Muscle layer of colon (tissue), 2 donors: ENCODE measurements at regions not wholly inside any gene's neighbourhood (a gene's known extent, or its start where the extent isn't known, plus 50 kb on each side); places are given as distances from the start of the nearest gene placed in this dataset.

Experiments used
- H3K27ac ChIP-seq: one replicate; pipeline ENCODE4 v1.7.0; 2013; ENCODE audit warnings: low read depth, mild to moderate bottlenecking, low read length, moderate library complexity
- H3K27me3 ChIP-seq, 2 donors: one replicate each; pipeline ENCODE4 v1.7.0; 2013; ENCODE audit warnings: low read length in 2 of 2, mild to moderate bottlenecking in 2 of 2; ENCODE audit not compliant: insufficient read depth in 2 of 2, control insufficient read depth in 1 of 2
- H3K36me3 ChIP-seq: one replicate; pipeline ENCODE4 v1.7.0; 2013; ENCODE audit warnings: mild to moderate bottlenecking, low read length; ENCODE audit not compliant: insufficient read depth
- H3K4me1 ChIP-seq: one replicate; pipeline ENCODE4 v1.7.0; 2013; ENCODE audit warnings: mild to moderate bottlenecking, low read length; ENCODE audit not compliant: insufficient read depth
- H3K4me3 ChIP-seq, 2 donors: one replicate each; pipeline ENCODE4 v1.7.0; 2013; ENCODE audit warnings: low read length in 2 of 2, low read depth in 1 of 2, mild to moderate bottlenecking in 1 of 2, moderate library complexity in 1 of 2
- H3K9ac ChIP-seq: one replicate; pipeline ENCODE4 v1.7.0; 2013; ENCODE audit warnings: low read length
- H3K9me3 ChIP-seq: one replicate; pipeline ENCODE4 v1.7.0; 2013; ENCODE audit warnings: mild to moderate bottlenecking, low read length
- donor health status: abdominal sarcoma.
- donor health status: Adenocarcinoma of cecum.

DNA sequence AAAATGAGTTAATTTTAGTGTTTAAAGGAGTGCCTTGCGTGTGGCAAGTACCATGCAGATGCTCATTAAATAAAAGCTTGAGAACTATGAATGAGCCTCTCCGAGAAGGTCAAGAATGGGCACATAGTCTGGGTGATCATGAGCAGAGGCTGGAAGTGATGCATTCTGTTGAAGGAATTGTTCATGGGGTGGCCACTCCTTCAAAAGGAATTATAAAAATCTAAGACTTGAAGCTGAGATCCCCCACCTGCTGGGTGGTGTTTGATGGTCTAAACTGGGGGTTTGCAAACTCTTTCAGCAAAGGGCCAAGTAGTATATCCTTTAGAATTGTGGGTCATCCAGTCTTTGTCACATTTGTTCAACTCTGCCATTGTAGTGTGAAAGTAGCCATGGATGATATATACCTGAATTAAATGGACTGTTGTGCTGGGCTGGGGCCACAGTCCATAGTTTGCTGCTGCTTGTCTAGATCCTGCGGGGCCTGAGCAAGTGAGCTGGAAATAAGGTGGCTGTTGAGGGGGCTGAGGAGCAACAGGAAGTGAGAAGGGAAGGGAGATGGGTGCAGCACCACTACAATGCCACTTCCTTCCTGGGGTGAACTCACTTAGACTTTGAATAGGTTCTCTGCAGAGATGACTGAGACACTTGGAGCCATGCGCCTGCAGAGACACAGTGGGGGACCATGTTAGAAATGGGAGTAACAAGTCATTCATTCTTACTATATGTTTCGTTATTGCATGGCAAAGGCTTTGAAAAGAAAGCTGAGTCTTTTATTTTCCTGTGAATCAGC is 179.0 kb downstream of the SNX19 start:
- no peaks in the 10 kb centered on the region for H3K4me1 ChIP-seq
- H3K9ac ChIP-seq, result no peak overlapping the region
- no peak overlapping the region for H3K27ac ChIP-seq
- H3K9me3 ChIP-seq, result no peaks in the 10 kb centered on the region
- no peaks in the 10 kb centered on the region for H3K27me3 ChIP-seq
- H3K36me3 ChIP-seq, result no peaks in the 10 kb centered on the region
- no peak overlapping the region for H3K4me3 ChIP-seq

DNA sequence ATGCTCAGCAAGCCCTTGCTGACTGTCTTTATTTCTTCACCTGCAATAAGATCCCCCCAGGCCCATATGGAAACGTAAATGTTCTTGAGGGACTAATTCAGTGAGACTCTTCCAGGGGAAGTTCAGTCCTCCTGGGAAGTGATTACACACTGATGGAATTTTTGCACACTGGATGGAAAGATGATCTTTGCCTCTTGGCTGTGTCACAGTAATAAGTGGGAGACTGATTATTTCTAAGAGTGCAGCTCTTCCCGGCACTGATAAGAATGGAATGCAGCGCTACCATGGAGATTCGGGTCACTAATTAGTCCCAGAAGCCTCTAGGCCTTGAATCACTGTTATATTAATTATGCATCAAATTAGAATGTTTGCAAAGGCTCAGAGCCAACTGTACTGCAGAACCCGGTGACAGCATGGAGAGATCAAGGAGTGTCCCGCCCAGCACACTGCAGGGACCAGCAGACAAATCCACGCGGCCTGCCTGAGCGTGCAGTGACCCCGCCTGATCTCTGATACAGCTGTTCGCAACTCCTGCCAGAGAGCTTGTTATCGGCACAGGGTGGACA is 178.3 kb downstream of the SNX19 start:
- Histone ChIP-seq H3K27me3 (no peaks in the 10 kb centered on the region), H3K36me3 (no peaks in the 10 kb centered on the region), H3K9me3 (no peaks in the 10 kb centered on the region), H3K27ac (no peak overlapping the region), H3K4me3 (no peak overlapping the region), H3K9ac (no peak overlapping the region), H3K4me1 (no peaks in the 10 kb centered on the region)

DNA sequence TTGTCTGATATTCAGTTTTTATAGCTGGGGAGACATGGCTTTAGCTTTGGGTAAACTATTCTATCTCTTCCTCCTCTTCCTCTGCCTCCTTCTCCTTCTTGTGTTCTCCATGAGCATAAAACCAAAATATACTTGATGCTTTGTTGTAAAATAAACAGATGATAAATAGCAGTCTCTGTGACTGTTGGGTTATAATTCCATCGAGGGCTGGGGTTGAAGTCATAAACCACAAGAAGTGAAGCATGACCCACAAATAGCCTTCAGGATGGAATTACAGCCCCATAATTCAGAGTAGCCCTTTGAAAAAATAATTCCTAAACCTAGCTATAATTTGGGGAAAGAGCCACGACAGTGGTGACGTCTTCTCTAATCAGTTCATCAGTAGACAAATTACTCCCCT is 177.7 kb downstream of the SNX19 start:
- H3K4me1 ChIP-seq, result no peaks in the 10 kb centered on the region

DNA sequence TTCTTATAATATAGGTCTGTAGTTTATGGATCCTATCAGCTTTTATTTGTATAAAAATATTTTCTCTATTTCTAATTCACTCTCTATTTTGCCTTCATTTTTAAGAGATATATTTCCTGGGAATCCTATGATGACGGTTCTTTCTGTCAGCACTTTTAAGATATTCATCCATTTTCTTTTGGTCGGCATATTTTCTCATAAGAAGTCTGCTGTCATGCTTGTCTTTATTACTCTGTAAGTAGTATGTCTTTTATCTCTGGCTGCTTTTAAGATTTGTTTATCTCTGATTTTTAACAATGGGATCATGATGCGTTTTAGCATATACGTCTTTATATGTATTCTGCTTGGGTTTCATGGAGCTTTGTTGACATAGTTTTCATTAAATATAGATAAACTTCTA is 175.5 kb downstream of the SNX19 start:
- no peaks in the 10 kb centered on the region for H3K9me3 ChIP-seq
- no peak overlapping the region for H3K9ac ChIP-seq
- H3K27me3 ChIP-seq, result no peaks in the 10 kb centered on the region
- H3K36me3 ChIP-seq, result no peaks in the 10 kb centered on the region
- H3K4me1 ChIP-seq, result no peaks in the 10 kb centered on the region
- H3K4me3 ChIP-seq, result no peak overlapping the region
- no peak overlapping the region for H3K27ac ChIP-seq

More for the DNA sequence above, 177.7 kb downstream of the SNX19 start:
- Histone ChIP-seq H3K27ac (no peak overlapping the region), H3K36me3 (no peaks in the 10 kb centered on the region), H3K9me3 (no peaks in the 10 kb centered on the region), H3K9ac (no peak overlapping the region), H3K4me3 (no peak overlapping the region), H3K27me3 (no peaks in the 10 kb centered on the region)

DNA sequence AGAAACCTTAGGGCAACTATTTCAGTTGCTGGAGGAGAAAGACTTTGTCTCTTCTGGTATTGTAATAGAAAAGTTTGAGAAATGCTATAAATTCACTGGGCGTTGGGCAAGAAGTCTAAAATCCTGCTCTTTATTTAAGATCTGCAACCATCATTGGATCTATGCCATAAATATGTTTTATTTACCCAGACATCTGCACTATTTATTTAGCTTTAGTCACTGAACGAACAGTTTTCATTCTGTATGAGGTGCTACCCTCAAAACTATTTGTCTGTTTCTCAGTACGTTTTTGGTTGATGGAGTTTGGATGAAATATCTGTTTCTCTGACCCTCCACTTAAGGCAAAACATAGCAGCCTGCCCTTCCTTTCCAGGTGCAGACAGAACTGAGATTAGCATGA is 171.5 kb downstream of the SNX19 start:
- Histone ChIP-seq H3K9me3 (no peaks in the 10 kb centered on the region), H3K27ac (no peak overlapping the region), H3K4me1 (no peaks in the 10 kb centered on the region), H3K36me3 (no peaks in the 10 kb centered on the region), H3K9ac (no peak overlapping the region), H3K27me3 (no peaks in the 10 kb centered on the region), H3K4me3 (no peak overlapping the region)

DNA sequence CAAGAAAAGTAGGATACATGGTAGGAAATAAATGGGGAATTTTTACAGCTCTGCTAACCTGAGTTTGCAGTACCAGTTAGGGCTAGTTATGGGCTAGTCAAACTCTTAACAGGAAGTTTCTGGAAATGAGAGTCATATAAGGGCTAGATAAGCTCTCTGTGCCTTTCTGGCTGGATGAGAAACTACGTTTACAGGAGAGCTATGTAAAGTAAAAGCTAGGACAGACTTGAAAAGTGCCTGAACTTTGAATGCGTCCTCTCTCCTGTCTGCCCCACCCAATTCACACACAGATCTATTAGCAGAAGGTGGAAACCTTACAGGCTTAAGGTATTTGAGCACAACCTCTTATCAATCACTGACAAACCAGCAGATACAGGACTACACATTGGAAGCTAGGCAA is 167.1 kb downstream of the SNX19 start:
- Histone ChIP-seq H3K36me3 (no peaks in the 10 kb centered on the region), H3K27me3 (no peaks in the 10 kb centered on the region), H3K27ac (no peak overlapping the region)

DNA sequence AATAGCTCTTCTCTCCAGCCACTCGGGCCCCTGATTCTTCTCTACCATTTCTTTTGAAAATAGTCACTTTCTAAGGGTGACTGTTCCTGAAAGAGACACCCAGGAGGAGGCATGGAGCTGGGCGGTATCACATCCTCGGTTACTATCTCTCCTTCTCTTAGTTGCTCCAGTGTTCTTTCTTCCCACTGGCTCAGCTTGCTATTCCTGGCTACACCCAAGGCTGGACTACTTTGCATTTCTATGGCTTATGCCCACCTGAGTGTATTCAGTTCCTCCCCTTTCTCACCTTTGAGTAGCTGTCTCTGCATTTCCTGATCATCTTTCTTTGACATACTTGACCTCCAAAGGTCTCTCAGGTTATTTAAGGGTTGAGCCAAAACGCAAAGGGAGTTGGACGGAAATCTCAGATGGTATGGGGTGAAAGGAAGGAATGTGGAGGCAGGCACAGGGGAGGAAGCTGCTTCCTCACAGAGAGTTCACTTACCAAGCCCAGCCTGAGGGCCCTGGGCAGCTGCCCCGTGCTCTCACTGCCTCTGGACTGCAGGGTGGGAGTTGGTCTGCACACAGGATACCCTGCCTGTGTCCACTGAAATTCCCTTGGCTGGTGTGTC is 155.7 kb downstream of the SNX19 start:
- no peak overlapping the region for H3K4me3 ChIP-seq
- no peaks in the 10 kb centered on the region for H3K9me3 ChIP-seq
- H3K36me3 ChIP-seq, result no peaks in the 10 kb centered on the region

More for the DNA sequence above, 167.1 kb downstream of the SNX19 start:
- no peak overlapping the region for H3K4me3 ChIP-seq
- H3K9ac ChIP-seq, result no peak overlapping the region
- no peaks in the 10 kb centered on the region for H3K4me1 ChIP-seq
- H3K9me3 ChIP-seq, result no peaks in the 10 kb centered on the region

DNA sequence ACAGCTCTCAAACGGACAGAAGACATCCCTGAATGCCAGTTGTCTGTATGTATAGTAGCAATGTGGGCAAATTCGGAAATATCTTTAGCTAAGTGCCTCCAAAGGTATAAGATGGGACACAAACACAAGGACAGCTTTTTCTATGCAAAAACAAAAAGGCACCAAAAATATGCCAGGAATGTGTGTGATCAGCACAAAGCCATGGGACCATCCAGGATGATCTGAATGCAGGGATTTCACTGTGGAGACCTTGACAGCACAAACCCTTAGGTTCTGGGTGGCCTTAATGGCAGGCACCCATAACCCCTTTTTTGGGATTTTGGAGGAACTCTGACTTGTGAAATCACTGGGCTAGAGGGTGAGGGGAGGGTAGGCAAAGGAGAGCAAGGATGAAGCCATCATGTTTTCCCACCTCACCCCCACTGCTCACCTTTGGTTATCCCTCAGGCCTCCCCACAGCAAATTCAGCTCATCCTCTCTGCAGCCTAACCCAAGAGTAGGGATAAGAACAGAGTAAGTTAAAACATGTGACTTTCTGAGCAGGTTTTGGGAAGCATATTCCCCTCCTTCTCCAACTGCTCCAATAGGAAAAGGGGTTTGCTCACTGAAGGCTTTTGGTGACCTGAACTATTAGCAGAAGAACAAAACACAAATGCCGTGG is 154.6 kb downstream of the SNX19 start:
- H3K4me3 ChIP-seq, result no peak overlapping the region
- H3K27ac ChIP-seq, result no peak overlapping the region
- no peaks in the 10 kb centered on the region for H3K9me3 ChIP-seq
- no peaks in the 10 kb centered on the region for H3K27me3 ChIP-seq
- no peaks in the 10 kb centered on the region for H3K4me1 ChIP-seq
- no peaks in the 10 kb centered on the region for H3K36me3 ChIP-seq
- no peak overlapping the region for H3K9ac ChIP-seq

More for the DNA sequence above, 155.7 kb downstream of the SNX19 start:
- H3K9ac ChIP-seq, result no peak overlapping the region
- H3K4me1 ChIP-seq, result no peaks in the 10 kb centered on the region
- no peaks in the 10 kb centered on the region for H3K27me3 ChIP-seq
- H3K27ac ChIP-seq, result no peak overlapping the region

DNA sequence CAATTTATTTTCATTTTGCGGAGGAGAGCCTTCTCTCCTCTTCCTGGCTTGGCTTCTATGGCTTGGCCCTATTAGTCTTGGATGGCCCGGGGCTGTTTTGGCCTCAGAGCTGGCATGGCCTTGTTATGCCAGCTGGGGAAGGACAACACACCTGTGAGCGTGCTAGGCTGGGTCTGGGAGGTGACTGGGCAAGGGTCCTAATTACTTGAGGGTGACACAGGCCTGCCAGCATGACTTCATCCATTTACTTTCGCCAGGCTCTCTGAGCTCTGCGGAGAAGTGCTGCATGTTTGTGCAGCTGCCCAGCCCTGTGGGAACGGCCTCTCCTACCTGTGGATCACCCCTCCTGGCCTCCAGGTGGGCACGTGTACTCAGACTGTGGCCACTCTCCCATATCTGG is 153.6 kb downstream of the SNX19 start:
- no peak overlapping the region for H3K27ac ChIP-seq

DNA sequence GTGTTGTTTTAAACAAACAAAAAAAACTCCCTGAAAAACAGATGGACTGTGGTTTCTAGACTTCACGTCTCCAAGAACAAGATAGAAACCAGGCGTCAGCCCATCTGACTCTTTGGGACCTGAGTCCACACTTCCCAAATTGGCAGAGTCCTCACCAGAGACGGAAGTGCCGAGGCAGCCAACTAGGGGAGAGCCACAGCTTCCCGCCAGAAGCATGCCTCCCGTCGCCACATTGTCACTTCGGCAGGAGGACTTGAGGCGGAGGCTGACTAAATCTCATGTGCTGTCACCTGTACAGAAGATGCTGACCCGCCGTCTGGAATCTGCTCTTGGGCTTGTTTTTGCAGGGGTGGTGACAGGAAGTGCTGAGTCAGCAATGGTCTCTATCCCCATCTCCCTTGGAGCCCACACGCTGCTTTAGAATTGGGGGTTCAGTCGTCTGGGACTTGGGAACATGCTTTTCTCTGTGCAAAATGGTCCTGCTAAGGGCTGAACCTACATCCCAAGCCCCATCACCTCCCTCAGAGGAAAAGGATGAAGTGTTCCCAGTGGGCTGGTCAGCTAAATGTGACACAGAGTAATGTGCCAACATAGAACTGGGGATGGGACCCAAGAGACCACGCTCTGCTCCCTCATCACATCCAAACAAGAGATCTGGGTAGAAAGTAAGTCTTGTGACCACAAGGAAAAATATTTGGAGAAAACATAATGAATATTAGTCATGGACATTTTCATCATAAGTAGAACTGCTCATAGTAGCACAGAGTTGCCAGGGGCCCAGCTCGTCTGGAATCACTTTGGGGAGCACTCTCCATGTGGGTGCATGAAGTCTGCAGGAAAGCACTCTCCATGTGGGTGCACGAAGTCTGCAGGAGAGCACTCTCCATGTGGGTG is 152.9 kb downstream of the SNX19 start:
- Histone ChIP-seq H3K4me1 (no peaks in the 10 kb centered on the region), H3K9ac (no peak overlapping the region), H3K27me3 (no peaks in the 10 kb centered on the region), H3K9me3 (no peaks in the 10 kb centered on the region), H3K36me3 (no peaks in the 10 kb centered on the region), H3K4me3 (no peak overlapping the region), H3K27ac (no peak overlapping the region)

More for the DNA sequence above, 153.6 kb downstream of the SNX19 start:
- Histone ChIP-seq H3K4me1 (no peaks in the 10 kb centered on the region), H3K27me3 (no peaks in the 10 kb centered on the region), H3K9ac (no peak overlapping the region), H3K4me3 (no peak overlapping the region), H3K36me3 (no peaks in the 10 kb centered on the region), H3K9me3 (no peaks in the 10 kb centered on the region)

DNA sequence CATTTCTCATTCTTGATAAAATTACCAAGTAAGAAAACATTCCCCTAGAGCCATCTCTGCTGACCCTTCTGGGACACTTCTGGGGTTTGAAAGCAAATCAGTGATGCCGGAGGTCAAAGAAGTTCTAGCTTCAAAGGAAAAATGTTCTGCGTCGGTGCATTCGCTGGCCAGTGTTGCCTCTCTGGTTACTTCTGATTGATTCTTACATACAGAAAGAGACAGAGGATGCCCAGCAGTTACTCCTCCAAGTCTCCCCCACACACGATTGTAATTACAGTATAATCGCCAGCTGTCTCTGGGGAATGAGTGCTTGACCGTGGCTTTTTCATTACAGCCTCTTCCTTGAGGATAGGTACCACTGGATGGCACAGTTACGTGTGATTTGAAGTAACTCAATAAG is 150.9 kb downstream of the SNX19 start:
- Histone ChIP-seq H3K27ac (no peak overlapping the region), H3K4me1 (no peaks in the 10 kb centered on the region), H3K27me3 (no peaks in the 10 kb centered on the region), H3K36me3 (no peaks in the 10 kb centered on the region), H3K9ac (no peak overlapping the region), H3K4me3 (no peak overlapping the region), H3K9me3 (no peaks in the 10 kb centered on the region)
